ENCODE measurements at regions not wholly inside any gene's neighbourhood (a gene's known extent, or its start where the extent isn't known, plus 50 kb on each side); places are given as distances from the start of the nearest gene placed in this dataset.

DNA sequence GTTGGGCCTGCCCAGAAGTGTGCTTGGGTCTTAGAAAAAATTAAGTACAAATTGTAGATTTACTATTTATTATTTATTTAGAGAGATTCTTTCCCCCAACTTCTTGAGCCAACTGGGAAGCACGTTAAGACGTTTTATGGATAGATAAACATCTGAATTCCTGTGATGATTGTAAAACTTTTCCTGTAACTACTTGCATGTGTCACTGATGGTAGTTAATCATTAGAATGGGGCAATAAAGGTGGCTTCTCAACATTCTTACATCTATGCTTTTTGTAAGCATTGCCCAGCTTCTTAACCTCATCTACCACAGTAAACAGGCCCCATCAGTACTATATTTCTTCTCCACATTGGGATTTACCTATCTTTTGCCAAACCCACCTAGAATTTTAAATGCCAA is 559.8 kb downstream of the LMO4 start:
- DNase-seq: no peak

DNA sequence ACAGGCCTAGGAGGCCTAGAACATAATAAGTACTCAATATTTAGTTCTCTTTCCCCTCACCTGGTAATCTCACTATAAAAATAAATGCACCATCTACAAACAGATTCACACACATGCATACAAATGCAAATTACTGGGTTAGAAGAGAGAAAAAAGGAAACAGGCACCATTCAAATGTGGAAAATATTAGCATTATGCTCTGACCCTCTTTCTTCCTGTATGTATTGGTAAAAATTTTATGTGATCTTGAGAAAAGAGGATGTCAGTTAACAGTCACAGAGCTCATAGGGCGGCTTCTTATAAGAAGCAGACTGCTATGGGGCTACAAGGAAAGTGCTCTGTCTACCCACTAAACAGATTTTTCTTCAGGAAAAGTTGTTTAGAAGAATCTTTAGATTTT is 565.4 kb downstream of the LMO4 start:
- DNase-seq: no peak

DNA sequence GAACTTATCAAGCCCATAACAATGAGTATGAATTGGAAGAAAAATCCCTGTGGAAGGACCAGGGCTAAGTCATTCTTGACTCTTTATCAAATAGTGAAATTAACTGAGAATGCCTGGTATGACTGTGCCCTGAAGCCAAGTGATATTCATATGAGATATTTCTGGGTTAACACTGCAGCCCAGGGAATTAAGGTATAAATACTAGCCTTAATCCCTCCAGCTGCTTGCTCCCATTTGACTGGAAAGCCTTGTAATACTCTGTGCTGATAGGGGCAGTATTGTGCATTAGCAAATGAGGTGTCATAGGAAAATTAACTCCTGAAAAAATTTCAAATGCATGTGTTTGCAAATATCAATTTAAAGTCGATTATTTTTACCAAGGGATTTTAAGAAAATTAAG is 568.8 kb downstream of the LMO4 start:
- no peak for DNase-seq

DNA sequence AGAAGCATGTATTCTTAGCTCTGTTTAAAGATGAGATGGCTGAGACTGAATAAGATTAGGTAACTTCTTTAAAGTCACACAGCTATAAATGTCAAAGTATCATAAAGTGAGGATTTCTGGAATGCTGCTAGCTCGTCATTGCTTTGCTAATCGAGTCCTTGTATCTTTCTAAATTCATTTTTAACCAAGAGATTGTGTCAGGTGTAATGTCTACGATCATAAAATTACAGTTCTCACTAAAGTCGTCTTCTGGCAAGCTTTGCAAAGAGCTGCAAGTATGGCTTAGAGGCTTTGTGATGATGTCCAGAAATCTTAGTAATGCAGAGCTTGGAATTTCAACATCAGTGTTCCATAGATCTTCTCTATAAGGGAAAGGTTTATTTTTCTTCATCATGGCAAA is 569.8 kb downstream of the LMO4 start:
- DNase-seq: no peak

DNA sequence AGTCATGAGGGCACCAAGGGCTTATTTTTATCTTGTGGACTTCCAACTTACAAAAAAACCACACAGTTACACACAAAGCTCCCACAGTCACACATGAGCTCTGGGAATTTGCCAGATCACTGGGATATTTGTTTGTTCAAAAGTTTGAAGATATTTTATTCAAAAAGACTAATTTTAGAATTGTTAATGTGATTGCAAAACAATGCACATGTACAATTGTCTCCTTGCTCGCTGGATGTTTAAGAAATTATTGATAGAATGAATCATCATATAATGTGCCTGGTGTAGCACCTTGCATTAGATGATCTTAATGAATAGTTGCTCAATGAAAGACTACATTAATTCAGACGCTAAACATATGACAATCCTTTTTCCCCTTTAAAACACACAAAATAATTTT is 570.3 kb downstream of the LMO4 start:
- DNase-seq: no peak

DNA sequence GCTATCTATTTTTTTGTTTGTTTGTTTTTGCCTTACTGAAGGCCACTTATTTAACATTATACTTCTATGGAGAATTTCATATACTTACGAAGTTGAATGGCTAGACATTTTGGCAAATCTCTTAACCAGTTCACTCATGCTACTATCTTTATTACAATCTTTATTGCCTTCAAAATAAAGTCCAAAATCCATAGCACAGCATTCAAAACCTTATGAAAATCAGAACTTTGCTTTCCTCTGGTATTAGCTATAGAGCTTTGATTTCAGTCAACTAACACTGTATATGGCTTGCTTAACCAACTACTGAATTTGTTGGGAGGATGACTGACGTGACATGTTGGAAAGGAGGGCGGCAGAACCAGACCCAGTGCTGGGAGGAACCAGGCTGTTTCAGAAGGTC is 571.1 kb downstream of the LMO4 start:
- no peak for DNase-seq

DNA sequence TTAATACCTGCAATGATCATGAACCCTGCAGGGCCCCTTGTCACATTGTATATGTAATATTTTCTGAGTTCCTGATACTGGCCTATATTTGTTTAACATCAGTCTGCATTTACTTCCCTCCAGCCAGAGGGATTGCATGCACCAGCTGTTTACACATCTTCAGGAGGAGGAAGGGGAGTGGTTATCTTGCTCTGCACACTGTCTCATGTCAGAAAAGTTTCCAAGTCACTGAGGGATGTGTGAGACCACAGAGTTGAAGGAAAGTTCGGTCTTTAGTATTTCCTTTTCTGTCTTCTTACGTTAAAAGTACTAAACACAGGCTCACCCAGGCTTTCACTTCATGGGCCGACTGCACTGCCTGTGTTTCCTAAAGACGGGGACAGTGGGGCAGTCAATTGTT is 574.1 kb downstream of the LMO4 start:
- peak in 1 of 3 experiments; percentile 51 for DNase-seq

DNA sequence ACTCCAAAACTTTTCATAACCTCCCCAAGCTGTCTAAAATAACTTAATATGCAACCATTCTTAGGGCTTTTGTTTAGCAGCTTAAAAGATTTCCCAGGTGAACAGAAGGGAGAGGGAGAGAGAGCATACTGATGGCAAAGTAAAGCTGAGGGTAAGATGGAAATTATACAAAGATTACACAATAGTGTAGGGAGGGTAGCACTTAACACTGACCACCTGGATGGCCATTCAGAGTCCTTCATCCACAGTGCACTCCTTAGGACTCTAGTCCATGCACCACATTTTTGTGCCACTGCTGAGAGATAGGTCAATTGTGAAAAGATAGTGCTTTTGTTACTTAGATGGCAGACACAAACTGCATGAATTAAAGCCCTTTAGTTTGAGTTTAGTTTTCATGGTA is 574.6 kb downstream of the LMO4 start:
- no peak for DNase-seq

DNA sequence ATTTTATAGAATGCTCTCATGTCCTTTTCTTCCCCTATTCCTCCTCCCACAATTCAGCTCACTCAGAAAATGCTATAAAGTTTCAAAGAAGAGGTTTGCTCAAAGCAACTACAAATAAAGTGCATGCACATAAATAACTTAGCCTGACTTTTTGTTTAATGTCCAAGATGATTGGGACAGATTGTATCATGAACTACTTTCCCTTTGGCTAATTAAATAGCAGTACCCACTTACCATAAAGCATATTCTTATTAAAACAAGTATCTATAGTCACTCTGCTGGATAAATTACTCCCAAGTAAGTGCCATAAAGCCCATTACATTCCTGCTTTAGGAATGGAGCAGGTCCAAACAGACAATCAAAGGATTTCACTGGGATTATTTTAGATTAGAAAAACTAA is 576.0 kb downstream of the LMO4 start:
- DNase-seq: no peak

DNA sequence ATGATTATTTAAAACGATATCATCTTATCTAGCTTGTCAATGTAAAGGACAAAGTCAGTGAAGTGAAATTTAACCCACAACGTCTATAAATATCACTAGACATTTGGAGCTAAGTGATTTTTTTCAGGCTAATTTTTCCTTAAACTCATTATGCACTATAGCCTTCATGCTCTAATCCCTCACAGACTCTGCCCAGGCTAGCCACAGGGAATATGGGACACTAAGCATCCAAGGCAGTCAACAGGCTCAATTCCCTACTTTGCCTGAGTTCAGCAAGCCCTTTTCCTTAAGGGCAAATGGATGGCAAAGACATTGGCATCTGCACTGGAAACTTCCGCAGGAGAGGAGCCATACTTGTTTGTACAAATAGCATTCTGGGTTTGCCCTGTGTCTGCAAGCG is 577.0 kb downstream of the LMO4 start:
- no peak for DNase-seq

DNA sequence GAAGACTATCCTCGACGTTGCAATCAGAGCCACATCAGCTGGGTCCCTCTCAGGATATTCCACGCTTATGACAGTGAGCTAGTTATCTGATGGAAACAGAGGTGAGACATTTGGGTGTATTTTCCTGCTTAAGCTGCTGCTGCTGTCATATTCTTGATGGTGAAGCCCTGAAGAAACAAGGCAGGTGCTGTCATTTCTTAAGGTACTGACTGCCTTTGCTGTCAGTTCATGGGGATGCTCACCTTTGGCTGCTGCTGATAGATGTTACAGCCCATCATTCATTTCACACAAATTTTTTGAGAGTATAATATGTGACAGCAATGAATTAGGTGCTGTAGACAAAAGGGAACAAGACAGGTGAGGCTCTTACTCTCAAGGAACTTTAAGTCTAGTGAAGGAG is 577.4 kb downstream of the LMO4 start:
- no peak for DNase-seq

DNA sequence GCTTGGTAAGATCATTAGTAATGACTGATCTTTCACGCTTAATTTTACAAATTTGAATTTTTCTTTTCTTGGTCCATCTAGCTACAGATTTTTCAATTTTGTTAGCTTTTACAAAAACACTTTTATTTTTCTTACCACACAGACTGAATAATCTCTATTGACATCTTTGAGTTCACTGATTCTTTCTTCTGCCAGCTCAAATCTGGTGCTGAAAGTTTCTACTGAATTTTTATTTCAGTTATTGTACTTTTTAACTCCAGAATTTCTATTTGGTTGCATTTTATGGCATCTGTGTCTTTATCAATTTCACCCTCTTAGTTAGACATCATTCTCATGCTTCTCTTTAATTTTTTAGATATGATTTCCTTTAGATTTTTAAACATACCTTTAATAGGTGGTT is 584.7 kb downstream of the LMO4 start:
- no peak for DNase-seq

DNA sequence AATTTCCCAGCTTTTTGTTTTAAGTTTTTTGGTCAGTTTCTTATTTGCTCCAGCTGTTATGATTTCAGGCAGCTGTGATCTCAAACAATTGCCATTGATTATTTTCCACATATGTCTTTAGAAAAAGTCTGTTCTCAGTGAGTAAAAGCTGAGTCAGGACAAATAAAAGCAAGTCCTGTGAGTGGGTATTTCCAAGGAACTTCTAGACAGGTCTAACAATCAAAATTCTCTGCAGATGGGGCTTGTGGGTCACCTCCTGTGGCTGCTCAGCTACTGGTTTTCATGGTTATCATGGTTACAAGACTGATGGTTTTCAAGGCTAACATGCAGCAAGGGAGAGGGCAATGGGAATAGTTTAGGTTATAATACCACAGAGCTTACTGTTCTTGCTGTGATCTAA is 585.7 kb downstream of the LMO4 start:
- DNase-seq: no peak

DNA sequence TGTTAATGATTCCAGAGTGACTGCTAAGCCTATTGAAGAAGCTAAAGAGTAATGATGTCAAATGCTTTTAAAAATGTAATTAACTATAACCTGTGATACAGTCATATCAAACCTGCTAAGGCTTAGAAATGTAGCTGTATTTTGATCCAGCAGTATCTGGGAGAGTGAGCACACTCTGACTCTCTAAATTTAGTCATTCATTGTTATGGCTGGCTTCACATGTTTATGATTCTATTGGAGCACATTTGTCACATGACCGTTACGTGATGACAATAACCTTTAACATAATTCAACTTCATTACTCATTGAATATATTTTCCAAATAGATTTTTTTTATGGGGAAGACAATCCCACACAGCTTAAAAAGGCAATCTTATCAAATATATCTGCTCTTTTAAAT is 587.1 kb downstream of the LMO4 start:
- no peak for DNase-seq

DNA sequence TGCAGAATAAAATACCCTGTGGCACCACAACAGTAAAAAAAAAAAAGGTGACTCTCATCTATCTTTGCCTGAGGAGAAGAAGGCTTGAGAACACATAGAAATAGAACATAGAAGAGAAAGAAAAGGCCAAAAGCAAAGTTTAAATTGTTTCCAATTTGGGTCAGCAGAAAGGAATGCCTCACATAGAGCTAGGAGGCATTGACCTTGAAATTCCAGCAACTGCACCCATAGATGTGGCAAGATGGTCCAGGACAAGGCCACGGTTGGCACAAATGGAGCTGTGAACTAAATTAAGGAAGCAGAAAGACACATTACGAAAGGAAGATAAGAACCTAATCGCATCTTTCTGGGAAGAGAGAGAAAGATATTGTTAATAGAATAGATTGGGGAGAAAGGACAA is 588.3 kb downstream of the LMO4 start:
- no peak for DNase-seq

DNA sequence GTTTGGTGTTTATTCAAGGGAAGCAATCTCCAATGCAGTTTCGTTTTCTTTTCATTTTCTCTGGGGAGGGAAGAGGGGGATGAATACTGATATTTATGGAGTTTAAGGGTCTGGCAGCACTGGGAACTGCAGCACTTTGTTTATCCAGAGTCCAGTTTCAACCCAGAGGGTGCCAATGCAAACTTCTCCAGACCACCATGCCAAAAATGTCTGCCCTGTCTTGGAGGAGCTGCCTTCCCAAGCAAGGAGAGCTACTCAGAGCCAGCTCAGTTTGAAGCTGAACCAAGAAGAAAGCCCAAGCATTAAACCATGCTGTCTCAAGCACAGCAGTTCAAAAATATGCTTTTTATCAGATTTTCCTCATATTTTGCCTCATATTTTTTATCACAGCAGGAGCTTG is 589.7 kb downstream of the LMO4 start:
- DNase-seq: no peak

DNA sequence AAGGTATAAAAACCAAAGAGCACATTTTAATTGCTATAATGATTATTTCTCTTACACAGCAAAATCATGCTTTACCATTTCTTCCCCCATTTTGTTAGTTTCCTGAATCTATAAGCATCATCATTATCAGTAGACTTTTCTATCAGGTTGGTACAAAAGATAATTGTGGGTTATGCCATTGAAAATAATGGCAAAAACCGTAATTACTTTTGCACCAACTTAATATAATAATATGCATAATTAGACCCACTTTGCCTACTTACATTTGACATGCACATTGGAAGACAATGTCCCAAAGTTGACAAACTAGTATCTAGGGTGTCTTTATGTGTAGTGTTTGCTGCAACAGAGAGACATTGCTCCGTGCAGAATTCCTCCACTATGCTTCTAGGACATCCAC is 594.2 kb downstream of the LMO4 start:
- no peak for DNase-seq

DNA sequence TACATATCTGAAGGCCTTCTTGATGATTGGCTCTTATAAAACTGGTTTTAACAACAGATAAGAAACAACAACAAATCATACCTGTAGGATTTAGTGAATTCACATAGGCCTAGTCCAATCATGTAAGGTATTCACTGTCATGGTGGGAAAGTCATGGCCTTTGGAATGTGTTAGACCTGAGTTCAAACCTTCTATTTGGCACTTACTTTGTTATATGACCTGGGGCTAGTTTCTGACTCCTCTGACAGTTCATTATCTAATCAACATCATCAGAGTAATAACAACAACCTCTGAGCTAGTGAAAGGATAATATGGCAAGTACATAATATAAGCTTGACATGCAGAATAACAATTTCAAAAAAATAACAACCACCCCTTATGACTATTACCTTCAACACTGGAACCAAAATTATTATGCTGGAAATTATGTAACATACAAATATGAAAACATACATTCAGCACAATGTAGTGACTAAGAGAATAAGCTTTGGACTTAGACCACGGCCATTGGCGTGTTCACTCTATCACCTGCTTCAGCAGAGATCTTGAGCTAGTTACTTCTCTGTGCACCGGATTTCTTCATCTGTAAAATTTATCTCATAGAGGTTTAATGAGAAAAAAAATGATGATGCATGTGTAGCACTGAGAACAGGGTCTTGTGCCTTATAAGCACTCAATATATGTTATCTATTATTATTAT is 597.6 kb downstream of the LMO4 start:
- DNase-seq: no peak

DNA sequence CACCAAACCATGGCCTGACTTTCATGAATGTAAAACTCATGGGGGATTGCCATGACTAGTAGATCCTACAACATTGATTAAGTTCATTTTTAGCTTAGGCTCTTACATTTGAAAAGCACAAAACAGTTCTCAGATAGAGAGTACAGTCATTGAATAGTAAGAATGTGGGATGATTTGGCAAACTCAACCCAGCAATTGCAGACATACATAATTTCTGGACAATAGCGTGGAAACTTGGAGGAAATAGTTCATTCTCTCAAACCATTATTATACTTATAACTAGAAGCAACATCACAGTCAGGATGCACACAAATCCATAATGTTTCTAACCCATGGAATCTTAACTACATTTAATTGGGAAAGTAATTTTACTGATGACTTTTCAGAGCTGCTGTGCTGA is 598.2 kb downstream of the LMO4 start:
- no peak for DNase-seq

DNA sequence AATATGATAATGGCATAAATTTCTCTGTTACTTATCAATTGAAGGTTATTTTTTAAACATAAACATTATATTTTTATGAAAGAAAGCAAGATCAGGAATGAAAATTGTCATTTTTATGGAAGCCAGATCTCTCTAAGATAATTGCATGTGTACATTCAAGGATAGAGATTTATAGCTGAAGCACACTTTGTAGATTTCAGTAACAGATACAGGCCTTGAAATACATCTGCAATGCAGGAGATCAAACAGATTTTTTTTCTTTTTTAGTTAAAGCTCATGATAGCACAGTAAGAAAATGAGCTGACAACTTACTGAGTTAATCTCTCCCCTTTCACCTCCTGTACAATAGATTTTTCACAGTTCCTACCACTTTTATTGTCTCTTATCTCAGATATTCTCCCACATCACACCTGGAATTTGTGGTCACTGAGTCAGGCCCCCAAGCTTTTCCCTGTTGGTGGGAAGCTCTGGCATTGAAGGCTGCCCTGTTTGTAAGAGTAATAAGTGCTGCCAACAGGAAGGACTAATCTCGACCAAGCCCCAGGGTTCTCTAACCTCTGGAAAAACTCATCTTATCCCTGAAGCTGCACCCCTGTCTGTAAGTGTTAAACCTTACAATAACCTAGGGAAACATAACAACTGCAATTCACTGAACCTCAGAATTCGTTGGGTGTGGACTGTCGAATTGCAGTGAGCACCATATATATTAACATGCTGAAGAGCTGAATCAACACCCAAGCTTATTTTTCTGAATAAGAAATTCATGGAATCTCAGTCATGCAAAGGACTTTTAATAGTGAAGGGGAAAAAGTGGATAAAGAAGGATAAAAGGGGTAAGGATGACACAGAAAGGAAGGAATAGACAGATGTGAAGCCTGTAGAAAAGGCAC is 599.0 kb downstream of the LMO4 start:
- DNase-seq: no peak

DNA sequence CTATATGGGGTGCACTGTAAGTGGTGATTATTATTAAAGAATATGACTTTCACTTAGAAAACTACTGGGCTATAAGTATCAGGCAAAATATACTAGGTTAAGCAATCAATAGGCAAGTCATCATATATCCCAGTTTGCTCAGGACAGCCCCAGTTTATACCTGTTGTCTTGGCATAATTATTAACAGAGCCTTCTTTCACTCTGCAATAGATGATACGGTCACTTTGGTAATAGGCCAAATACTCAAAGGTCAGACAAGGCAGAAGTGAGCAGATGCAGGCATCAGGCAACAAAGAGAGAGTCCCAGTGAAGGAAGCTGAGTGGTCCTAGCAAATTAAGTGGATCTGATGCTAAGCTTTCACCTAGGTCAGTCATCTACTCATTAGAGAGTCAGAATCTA is 599.9 kb downstream of the LMO4 start:
- no peak for DNase-seq

DNA sequence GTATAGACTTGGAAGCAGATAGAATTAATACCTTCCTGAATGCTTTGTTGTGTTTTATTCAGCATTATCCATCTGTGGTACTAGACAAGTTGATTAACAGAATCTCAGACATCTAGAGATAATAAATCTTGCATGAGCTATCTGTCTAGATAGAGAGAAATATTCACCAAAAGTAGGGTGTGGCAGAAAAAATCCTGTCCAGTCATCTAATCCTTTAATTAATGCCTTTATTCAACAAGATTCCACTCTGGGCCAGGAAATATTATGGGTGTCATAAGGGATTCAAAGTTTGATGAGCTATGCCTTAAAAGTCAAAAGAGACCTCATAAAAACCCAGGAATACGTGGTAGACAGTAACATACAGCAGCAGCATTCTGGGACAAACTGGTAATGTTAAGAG is 601.2 kb downstream of the LMO4 start:
- no peak for DNase-seq

DNA sequence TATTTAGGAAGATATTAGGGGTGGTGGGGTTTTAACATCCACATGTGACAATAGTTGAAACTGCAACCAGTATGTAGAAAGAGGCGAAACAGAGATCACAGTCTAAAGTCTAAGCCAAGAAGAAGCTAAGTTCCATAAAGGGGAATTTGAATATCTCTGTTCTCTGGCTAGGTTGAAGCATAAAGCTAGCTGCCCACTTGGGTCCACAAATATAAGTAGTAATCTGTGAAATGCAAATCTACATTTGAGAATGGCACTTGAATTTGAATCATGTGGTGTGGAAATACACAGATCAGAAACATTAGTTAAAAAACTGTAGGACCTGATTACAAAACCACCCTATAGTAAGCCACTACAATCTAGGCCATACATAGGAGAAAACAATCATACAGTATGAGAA is 602.1 kb downstream of the LMO4 start:
- no peak for DNase-seq

DNA sequence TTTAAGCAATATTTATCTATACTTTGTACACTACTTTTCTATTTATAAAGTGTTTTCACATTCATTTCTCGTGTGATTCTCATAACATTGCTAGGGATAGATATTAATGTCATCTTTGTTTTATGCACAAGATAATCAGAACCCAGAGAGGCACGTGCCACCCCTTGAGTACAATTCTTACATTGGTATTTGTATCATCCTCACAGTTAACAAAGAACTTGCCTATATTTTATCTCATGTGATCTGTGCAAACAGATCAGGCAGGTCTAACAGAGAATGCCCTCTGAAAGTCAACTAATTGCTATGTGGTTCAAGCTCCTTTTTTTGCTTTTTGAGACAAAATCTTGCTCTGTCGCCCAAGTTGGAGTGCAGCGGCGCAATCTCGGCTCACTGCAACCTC is 604.5 kb downstream of the LMO4 start:
- DNase-seq: no peak

DNA sequence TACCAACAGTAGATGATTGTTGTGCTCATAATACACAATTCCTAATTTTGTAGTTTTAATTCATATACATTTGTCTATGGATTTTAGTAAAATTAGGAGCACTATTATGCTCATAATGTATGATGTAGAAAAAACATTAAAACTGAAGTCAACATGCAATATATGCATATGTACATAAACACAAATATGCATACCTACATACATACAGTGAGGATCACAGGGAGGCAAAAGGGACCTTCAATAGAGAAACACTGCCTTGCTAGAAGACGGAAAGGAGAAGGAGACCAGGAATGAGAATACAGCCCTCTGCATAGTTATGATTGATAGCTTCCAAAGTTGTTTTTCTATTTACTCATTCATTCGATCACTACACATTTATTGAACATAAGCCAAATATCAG is 606.5 kb downstream of the LMO4 start:
- DNase-seq: no peak
